ENCODE measurements at regions not wholly inside any gene's neighbourhood (a gene's known extent, or its start where the extent isn't known, plus 50 kb on each side); places are given as distances from the start of the nearest gene placed in this dataset.

DNA sequence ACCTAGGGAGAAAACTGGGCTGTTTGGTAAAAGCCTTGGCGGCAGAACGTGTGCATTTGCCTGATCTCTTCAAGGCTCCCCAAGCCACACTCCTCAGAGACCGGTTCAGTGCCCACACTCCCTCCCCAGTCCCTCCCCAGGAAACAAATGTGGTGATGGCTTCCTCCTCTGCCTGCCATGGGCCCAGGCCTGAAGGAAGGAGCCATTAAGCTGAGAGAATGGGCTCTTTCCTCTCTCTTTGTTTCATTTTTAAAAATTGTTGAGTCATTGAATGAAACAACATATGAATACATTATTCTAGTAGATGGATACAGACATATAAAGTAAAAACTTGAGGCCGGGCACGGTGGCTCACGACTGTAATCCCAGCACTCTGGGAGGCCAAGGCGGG lies 50.6 kb upstream of the YWHAQ start:
- TF ChIP-seq, protein P1, sequence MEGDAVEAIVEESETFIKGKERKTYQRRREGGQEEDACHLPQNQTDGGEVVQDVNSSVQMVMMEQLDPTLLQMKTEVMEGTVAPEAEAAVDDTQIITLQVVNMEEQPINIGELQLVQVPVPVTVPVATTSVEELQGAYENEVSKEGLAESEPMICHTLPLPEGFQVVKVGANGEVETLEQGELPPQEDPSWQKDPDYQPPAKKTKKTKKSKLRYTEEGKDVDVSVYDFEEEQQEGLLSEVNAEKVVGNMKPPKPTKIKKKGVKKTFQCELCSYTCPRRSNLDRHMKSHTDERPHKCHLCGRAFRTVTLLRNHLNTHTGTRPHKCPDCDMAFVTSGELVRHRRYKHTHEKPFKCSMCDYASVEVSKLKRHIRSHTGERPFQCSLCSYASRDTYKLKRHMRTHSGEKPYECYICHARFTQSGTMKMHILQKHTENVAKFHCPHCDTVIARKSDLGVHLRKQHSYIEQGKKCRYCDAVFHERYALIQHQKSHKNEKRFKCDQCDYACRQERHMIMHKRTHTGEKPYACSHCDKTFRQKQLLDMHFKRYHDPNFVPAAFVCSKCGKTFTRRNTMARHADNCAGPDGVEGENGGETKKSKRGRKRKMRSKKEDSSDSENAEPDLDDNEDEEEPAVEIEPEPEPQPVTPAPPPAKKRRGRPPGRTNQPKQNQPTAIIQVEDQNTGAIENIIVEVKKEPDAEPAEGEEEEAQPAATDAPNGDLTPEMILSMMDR (IDR thresholded peaks at IDR 0.05): no peak
- no peak overlapping the region for H3K27ac ChIP-seq
- DNase-seq (ENCODE audit: low spot score): no peak

DNA sequence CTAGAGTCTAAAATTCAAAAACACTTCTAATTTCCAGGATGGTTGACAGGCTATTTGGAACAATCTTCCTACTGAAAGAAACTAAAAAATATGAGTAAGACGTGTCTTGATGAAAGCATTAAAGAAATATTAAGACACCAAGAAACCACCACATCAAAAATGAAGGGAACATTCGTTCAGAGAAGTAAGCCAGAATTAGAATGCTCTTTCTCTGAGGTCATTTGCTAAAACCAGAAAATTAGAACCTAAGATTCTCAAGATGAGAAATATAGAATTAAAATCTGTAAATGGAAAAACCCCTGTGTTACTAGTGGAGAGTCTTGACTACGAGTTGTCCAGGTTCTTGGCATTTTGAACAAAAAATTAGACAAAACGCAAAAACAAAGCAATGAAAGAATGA lies 54.8 kb upstream of the YWHAQ start:
- no peak overlapping the region for H3K4me3 ChIP-seq
- no peak for DNase-seq (ENCODE audit: low spot score)
- TF ChIP-seq, protein P1 (IDR thresholded peaks at IDR 0.05): no peak
- H3K27ac ChIP-seq: no peak overlapping the region

More for the DNA sequence above, 50.6 kb upstream of the YWHAQ start:
- no peak overlapping the region for H3K4me3 ChIP-seq

DNA sequence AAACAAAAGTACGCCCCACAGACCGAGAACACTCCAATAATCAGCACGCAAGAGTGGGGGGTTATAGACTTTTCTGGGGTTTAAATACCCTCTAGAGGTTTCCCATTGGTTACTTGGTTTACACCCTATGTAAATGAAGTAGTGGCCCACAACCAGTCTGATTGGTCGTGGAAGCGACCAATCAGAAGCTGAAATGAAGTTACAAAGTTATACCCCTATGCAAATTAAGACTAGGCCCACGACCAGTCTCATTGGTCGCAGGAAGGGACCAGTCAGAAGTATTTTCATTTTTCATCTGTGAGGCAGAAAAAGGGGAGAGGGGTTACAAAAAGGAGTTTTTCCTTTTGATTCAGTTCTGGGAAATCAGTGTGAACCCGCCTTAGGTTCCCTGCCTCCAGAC lies 55.3 kb upstream of the YWHAQ start:
- TF ChIP-seq, protein P1 (IDR thresholded peaks at IDR 0.05): no peak
- Histone ChIP-seq H3K4me3 (no peak overlapping the region), H3K27ac (no peak overlapping the region)
- no peak for DNase-seq (ENCODE audit: low spot score)

DNA sequence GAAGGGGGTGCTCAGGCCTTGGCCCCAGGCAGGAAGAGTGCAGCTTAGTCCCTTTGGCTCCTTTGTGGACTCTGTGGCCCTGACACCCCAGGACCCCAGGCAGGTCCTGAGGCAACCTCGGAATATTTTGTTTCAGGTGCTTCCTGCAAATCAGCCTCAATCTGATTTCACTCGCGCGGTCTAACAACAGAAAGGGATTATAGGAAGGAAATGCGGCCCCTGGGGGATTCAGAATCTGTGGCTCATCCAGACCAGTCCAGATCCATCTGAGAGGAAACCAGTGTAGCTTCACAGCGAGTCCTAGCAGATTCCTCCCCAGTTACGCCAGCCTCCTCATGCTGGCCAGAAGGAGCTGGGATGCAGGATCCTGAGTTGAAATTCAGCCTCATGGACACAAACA lies 59.5 kb upstream of the YWHAQ start:
- TF ChIP-seq, protein P1 (IDR thresholded peaks at IDR 0.05): no peak
- DNase-seq (ENCODE audit: low spot score): no peak
- no peak overlapping the region for H3K4me3 ChIP-seq
- H3K27ac ChIP-seq: no peak overlapping the region

DNA sequence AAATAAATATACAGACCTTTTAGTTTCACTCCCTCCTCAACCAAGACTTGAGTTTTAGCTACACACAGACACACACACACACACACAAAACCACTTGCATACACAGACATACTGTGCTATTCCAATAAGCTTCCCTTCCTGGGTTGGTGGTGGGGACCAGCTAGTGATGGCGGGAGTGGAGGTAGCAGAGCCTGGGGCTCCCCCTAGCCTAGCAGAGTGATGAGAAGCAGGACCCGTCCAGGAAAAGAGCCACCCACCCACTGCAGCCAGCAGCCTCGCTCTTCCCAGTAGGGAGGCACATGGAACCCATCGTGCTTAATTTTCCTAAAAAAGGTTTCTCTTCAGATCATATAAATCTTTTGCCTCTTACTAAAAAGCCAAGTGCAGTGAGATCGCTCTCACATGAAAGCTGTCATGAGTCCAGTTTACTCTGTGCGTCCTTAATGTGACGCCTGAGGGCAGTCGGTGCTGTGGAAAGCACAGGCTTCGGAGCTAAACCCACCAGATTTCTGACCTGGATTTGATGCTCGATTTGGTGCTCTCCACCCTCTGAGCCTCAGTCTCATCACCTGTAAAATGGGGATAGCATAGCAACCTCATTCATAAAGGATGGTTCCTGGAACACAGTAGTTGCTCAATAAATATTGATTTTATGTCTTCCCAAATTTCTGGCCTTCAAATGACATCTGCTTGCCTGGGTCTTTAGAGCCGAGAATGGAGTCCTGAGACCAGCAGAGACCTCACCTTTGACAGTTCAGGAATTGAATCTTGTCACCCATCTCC lies 60.1 kb upstream of the YWHAQ start:
- Histone ChIP-seq H3K27ac (no peak overlapping the region), H3K4me3 (no peak overlapping the region)
- TF ChIP-seq, protein P1 (IDR thresholded peaks at IDR 0.05): no peak
- no peak for DNase-seq (ENCODE audit: low spot score)

DNA sequence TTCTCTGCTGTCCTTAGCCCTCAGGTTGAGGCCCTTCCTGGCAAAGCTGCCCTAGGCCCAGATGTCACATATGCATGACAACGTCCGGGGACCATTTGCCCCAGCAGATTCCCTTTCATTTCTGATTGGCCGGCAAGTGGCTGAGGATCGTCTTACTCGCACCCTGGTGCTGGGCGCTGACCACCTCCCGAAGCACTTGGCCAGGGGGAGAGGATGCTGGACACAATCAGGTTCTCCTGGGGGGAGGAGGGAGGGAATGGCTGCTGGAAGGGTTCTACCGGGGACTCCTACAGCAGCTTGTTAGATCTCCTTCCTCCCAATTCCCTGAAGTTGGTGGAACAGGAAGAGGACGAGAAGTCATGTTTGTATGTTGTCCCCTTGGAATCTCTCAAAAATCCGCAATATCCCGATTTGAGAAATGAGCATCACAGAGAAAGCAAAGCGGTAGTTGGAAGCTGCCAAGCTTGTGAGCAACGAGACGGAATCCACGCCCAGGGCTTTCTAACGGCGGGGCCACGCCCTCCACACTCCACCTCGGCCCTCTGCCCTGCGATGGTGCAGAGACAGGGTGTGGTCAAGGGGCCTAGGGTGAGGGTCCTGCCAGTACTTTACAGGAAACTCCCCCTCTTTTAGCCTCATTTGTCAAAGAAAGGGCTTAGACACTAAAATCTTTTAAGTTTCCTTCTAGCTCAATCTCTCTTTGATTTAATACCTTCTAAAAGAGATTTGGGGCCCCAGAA lies 61.8 kb upstream of the YWHAQ start:
- peak overlapping the region; percentile 78 to 85 for H3K27ac ChIP-seq

More for the DNA sequence above, 61.8 kb upstream of the YWHAQ start:
- peak overlapping the region; percentile 23 for H3K4me3 ChIP-seq
- no peak for DNase-seq (ENCODE audit: low spot score)
- TF ChIP-seq, protein P1 (IDR thresholded peaks at IDR 0.05): no peak
